ENCODE measurements at regions not wholly inside any gene's neighbourhood (a gene's known extent, or its start where the extent isn't known, plus 50 kb on each side); places are given as distances from the start of the nearest gene placed in this dataset. TPM values are rescaled to one million over a fixed set of nuclear protein-coding genes. Genes with fewer than 3 reads are reported as not detected.

DNA sequence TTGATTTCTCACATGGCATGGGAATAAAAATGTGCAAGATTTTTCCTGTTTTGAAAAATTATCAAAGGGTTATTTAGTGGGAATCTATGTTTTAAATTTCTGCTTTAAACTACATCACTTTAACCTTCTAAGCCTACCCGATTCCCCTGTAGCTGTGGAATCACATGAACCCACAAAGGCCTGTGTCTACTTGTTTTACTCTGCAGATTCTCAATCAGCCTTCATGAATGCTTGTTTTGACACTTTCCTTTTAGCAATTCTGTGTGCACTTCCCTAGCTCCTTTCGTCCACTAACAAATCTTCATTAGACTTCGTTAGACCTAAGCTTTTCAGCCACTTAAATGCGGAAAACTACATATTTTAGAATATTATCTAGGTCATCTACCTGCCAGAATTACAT lies 56.0 kb upstream of the C1orf21 start (continued):
- TF ChIP-seq CHD1 (IDR thresholded peaks at IDR 0.05; ENCODE audit: low read depth, low read length), result no peak
- no peak for TF ChIP-seq FOS (IDR thresholded peaks at IDR 0.05; ENCODE audit: low read depth, low read length)
- TF ChIP-seq POLR2A (IDR thresholded peaks at IDR 0.05; ENCODE audit: low read depth, low read length), result no peak
- no peak for TF ChIP-seq MAZ (IDR thresholded peaks at IDR 0.05; ENCODE audit: borderline replicate concordance, low read depth, low read length)

Small RNA genes in the stretch of these regions (microRNA-seq; reads per million reads assigned to microRNA genes)
- gene RF00019 (ENCODE audit: insufficient read depth, insufficient read length), result not detected

Small RNA genes in the stretch of these regions (small RNA-seq; reads per million reads assigned to genes)
- 0 reads per million in 5 experiments for gene RF00019
